ENCODE measurements at regions not wholly inside any gene's neighbourhood (a gene's known extent, or its start where the extent isn't known, plus 50 kb on each side); places are given as distances from the start of the nearest gene placed in this dataset.

DNA sequence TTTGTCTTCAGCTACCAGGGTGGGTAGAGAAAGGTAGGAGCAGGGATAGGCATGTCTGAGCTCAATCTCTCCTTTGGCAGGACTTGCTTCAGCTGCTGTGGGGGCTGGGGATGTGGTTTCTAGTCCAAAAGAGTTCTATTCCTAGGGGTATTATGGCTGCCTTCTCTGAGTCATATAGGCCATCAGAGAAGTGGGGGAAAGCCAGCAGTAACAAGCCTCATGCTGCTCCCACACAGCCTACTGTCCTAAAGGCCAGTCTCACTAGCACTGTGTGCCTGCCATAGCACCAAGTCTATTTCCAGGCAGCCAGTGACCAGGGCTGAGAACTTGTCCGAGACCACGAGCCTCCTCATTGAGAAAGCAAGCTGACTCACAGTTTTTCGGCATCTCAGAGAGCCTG is 270.6 kb downstream of the DCAF12L2 start:
- 19 to 21% methylated on average over 3 of the region's 3 CpGs for WGBS, 2 experiments (ENCODE audit: low coverage in 1 of 2, low lambda C conversion rate in 2 of 2, missing lambda C conversion rate in 2 of 2)
- no peak overlapping the region for H3K4me2 ChIP-seq (ENCODE audit: unreplicated experiment)
- TF ChIP-seq EZH2phosphoT487 (IDR thresholded peaks at IDR 0.05; ENCODE audit: insufficient read depth, low read depth), result no peak
- no peak for TF ChIP-seq EZH2 (IDR thresholded peaks at IDR 0.05; ENCODE audit: insufficient read depth, poor library complexity, severe bottlenecking)
- no peaks in the 10 kb centered on the region for H3K79me2 ChIP-seq (ENCODE audit: insufficient read depth)
- no peaks in the 10 kb centered on the region for H3F3A ChIP-seq (ENCODE audit: insufficient read depth)
- no peak overlapping the region for H3K9ac ChIP-seq
- no peaks in the 10 kb centered on the region for H3K9me3 ChIP-seq (ENCODE audit: low read depth)
- H4K20me1 ChIP-seq (ENCODE audit: insufficient read depth), result no peaks in the 10 kb centered on the region
- no peak overlapping the region for H3K4me3 ChIP-seq
- H3K27me3 ChIP-seq (replicated peaks; ENCODE audit: insufficient read depth), result no peaks in the 10 kb centered on the region
- no peak for DNase-seq
- no peaks in the 10 kb centered on the region for H3K9me2 ChIP-seq (ENCODE audit: insufficient read depth)
- no peak overlapping the region for H2AFZ ChIP-seq
- no peaks in the 10 kb centered on the region for H3K4me1 ChIP-seq (ENCODE audit: insufficient read depth)
- no peaks in the 10 kb centered on the region for H3K36me3 ChIP-seq (ENCODE audit: low read depth)
- no peak overlapping the region for H3K27ac ChIP-seq
- in situ Hi-C loops (cut with MboI), result no loop called here

DNA sequence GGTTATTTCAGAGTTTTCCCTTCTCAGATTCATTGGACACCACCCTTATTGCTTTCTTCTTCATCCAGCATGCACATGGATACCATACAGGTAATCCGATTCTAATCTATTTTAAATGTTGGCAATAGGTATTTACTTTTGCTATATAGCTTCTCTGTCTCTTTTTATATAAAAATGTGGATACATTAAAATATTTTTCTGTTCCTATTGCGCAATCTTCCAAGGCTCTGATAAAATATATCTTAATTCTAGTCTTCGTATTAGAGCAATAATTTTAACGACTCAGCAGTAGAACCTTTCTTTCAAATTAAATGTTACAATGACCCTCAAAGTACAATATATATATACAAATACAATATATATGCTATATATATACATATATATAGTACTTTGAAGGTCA is 239.8 kb downstream of the DCAF12L2 start:
- TF ChIP-seq EZH2 (IDR thresholded peaks at IDR 0.05; ENCODE audit: insufficient read depth, poor library complexity, severe bottlenecking), result no peak
- TF ChIP-seq EZH2phosphoT487 (IDR thresholded peaks at IDR 0.05; ENCODE audit: insufficient read depth, low read depth), result no peak
- Histone ChIP-seq H3K79me2 (ENCODE audit: insufficient read depth) (no peaks in the 10 kb centered on the region), H3K36me3 (ENCODE audit: low read depth) (no peaks in the 10 kb centered on the region), H3K4me2 (ENCODE audit: unreplicated experiment) (no peak overlapping the region), H2AFZ (no peak overlapping the region), H3K4me3 (no peak overlapping the region), H3K4me1 (ENCODE audit: insufficient read depth) (no peaks in the 10 kb centered on the region), H3K9me3 (ENCODE audit: low read depth) (no peaks in the 10 kb centered on the region), H3F3A (ENCODE audit: insufficient read depth) (no peaks in the 10 kb centered on the region), H3K9me2 (ENCODE audit: insufficient read depth) (no peaks in the 10 kb centered on the region), H3K9ac (no peak overlapping the region), H3K27ac (no peak overlapping the region), H3K27me3 (replicated peaks; ENCODE audit: insufficient read depth) (no peaks in the 10 kb centered on the region), H4K20me1 (ENCODE audit: insufficient read depth) (no peaks in the 10 kb centered on the region)
- 28 to 45% methylated on average over 4 of the region's 4 CpGs for WGBS, 2 experiments (ENCODE audit: low coverage in 1 of 2, low lambda C conversion rate in 2 of 2, missing lambda C conversion rate in 2 of 2)
- in situ Hi-C loops (cut with MboI), result no loop called here
- no peak for DNase-seq

DNA sequence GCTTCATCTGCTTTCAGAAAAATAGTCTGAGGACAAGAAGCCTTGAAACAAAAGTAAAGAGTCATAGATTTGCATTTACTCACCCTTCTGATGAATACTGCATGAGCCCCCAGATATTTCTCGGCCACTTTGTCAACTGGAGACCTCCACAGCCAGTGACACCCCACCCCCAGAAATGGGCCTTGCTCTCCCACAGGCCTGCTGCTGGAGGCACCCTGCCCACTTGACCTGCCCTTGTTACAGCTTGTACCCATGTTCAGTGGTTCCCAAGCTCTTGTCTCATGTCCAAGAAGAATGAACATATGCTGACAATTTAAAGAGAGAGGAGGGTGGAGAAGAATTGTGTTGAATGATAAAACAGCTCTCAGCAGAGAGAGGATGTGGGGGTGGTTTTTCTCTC is 225.1 kb downstream of the DCAF12L2 start:
- no peaks in the 10 kb centered on the region for H3K9me3 ChIP-seq (ENCODE audit: low read depth)
- no peak overlapping the region for H3K9ac ChIP-seq
- no peaks in the 10 kb centered on the region for H4K20me1 ChIP-seq (ENCODE audit: insufficient read depth)
- H3K4me2 ChIP-seq (ENCODE audit: unreplicated experiment), result no peak overlapping the region
- no peaks in the 10 kb centered on the region for H3K79me2 ChIP-seq (ENCODE audit: insufficient read depth)
- no peak overlapping the region for H3K4me3 ChIP-seq
- H2AFZ ChIP-seq, result no peak overlapping the region
- no peaks in the 10 kb centered on the region for H3K9me2 ChIP-seq (ENCODE audit: insufficient read depth)
- no peaks in the 10 kb centered on the region for H3K4me1 ChIP-seq (ENCODE audit: insufficient read depth)
- H3K36me3 ChIP-seq (ENCODE audit: low read depth), result no peaks in the 10 kb centered on the region
- H3K27me3 ChIP-seq (replicated peaks; ENCODE audit: insufficient read depth), result no peaks in the 10 kb centered on the region
- H3F3A ChIP-seq (ENCODE audit: insufficient read depth), result no peaks in the 10 kb centered on the region
- in situ Hi-C loops (cut with MboI), result no loop called here
- no peak overlapping the region for H3K27ac ChIP-seq
- WGBS, 2 experiments (ENCODE audit: low coverage in 1 of 2, low lambda C conversion rate in 2 of 2, missing lambda C conversion rate in 2 of 2), result 25 to 33% methylated on average over 1 of the region's 1 CpG
- no peak for TF ChIP-seq EZH2phosphoT487 (IDR thresholded peaks at IDR 0.05; ENCODE audit: insufficient read depth, low read depth)
- TF ChIP-seq EZH2 (IDR thresholded peaks at IDR 0.05; ENCODE audit: insufficient read depth, poor library complexity, severe bottlenecking), result no peak
- no peak for DNase-seq

DNA sequence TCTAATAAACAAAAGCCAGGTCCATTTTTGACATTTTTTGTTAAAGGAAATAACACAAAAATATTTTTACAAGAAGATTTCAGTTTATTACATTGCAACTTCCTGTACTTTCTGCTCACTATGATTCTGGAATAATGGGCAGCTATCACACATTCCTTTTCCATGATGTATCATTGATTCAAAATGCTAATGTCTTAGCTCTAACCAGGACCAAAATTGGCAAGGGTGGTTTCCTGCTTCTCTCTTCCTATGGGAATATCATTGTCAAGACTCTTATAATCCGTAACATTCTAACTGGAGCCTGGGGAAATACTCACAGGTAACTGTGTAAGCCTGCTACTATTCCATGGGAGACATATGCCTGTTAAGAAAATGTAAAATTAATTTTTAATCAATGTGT is 218.6 kb downstream of the DCAF12L2 start:
- H3K9me2 ChIP-seq (ENCODE audit: insufficient read depth), result no peaks in the 10 kb centered on the region
- DNase-seq, result no peak
- no peak overlapping the region for H3K9ac ChIP-seq
- no peaks in the 10 kb centered on the region for H3K4me1 ChIP-seq (ENCODE audit: insufficient read depth)
- no peak overlapping the region for H3K4me2 ChIP-seq (ENCODE audit: unreplicated experiment)
- no peak overlapping the region for H3K4me3 ChIP-seq
- H3K27ac ChIP-seq, result no peak overlapping the region
- no peaks in the 10 kb centered on the region for H4K20me1 ChIP-seq (ENCODE audit: insufficient read depth)
- H3K79me2 ChIP-seq (ENCODE audit: insufficient read depth), result no peaks in the 10 kb centered on the region
- TF ChIP-seq EZH2 (IDR thresholded peaks at IDR 0.05; ENCODE audit: insufficient read depth, poor library complexity, severe bottlenecking) (no peak), EZH2phosphoT487 (IDR thresholded peaks at IDR 0.05; ENCODE audit: insufficient read depth, low read depth) (no peak)
- no peaks in the 10 kb centered on the region for H3K36me3 ChIP-seq (ENCODE audit: low read depth)
- H2AFZ ChIP-seq, result no peak overlapping the region
- H3K9me3 ChIP-seq (ENCODE audit: low read depth), result no peaks in the 10 kb centered on the region
- in situ Hi-C loops (cut with MboI), result no loop called here
- H3F3A ChIP-seq (ENCODE audit: insufficient read depth), result no peaks in the 10 kb centered on the region
- H3K27me3 ChIP-seq (replicated peaks; ENCODE audit: insufficient read depth), result no peaks in the 10 kb centered on the region
- WGBS, 2 experiments (ENCODE audit: low coverage in 1 of 2, low lambda C conversion rate in 2 of 2, missing lambda C conversion rate in 2 of 2), result 10 to 20% methylated on average over 1 of the region's 1 CpG

DNA sequence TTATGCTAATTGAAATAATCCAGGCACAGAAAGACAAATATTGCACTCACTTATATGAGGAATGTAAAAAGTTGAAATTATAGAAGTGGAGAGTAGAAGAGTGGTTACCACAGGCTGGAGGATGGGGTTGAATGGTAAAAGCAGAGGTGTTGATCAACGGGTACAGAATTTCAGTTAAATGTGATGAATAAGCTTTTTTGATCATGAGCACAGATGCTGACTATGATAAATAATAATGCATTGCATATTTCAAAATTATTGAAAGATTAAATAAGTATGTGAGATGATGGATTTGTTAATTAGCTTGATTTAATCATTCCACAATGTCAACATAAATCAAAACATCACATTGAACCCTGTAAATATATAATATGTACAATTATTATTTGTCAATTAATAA is 213.1 kb downstream of the DCAF12L2 start:
- Histone ChIP-seq H3K4me2 (ENCODE audit: unreplicated experiment) (no peak overlapping the region), H3K9me3 (ENCODE audit: low read depth) (no peaks in the 10 kb centered on the region), H3K79me2 (ENCODE audit: insufficient read depth) (no peaks in the 10 kb centered on the region), H3F3A (ENCODE audit: insufficient read depth) (no peaks in the 10 kb centered on the region), H3K4me3 (no peak overlapping the region), H3K9me2 (ENCODE audit: insufficient read depth) (no peaks in the 10 kb centered on the region), H4K20me1 (ENCODE audit: insufficient read depth) (no peaks in the 10 kb centered on the region), H3K27ac (no peak overlapping the region), H3K36me3 (ENCODE audit: low read depth) (no peaks in the 10 kb centered on the region), H3K4me1 (ENCODE audit: insufficient read depth) (no peaks in the 10 kb centered on the region), H3K27me3 (replicated peaks; ENCODE audit: insufficient read depth) (no peaks in the 10 kb centered on the region), H2AFZ (no peak overlapping the region), H3K9ac (no peak overlapping the region)
- DNase-seq, result no peak
- no peak for TF ChIP-seq EZH2phosphoT487 (IDR thresholded peaks at IDR 0.05; ENCODE audit: insufficient read depth, low read depth)
- in situ Hi-C loops (cut with MboI), result no loop called here
- WGBS, 2 experiments (ENCODE audit: low coverage in 1 of 2, low lambda C conversion rate in 2 of 2, missing lambda C conversion rate in 2 of 2), result 15 to 19% methylated on average over 1 of the region's 1 CpG
